Prostate gland (tissue), 2 donors: ENCODE measurements at regions not wholly inside any gene's neighbourhood (a gene's known extent, or its start where the extent isn't known, plus 50 kb on each side); places are given as distances from the start of the nearest gene placed in this dataset.

Experiments used
- DNase-seq: peaks from one replicate; pipeline ENCODE4 v3.0.0-alpha.2; 2019; ENCODE audit warnings: low spot score
- H3K27ac ChIP-seq, 2 donors: fragments of 200-600 bp; sonication (generic); 2 replicates each; pipeline ENCODE4 v1.5.1; 2017 to 2019
- H3K27me3 ChIP-seq: fragments of 200-600 bp; sonication (generic); replicated peaks from 2 replicates; pipeline ENCODE4 v1.5.1; 2019; ENCODE audit not compliant: insufficient read depth
- H3K36me3 ChIP-seq, 2 donors: fragments of 200-600 bp; sonication (generic); 1 replicate in 1 of 2; 2 replicates in 1 of 2; pipeline versions ENCODE4 v1.5.1 to v1.8.1; 2017 to 2019
- H3K4me1 ChIP-seq: fragments of 200-600 bp; sonication (generic); replicated peaks from 2 replicates; pipeline ENCODE4 v1.5.1; 2019
- H3K4me3 ChIP-seq, 2 donors: fragments of 200-600 bp; sonication (generic); 2 replicates each; pipeline ENCODE4 v1.5.1; 2017 to 2019
- H3K9me3 ChIP-seq: fragments of 200-600 bp; sonication (generic); 2 replicates; pipeline ENCODE4 v1.5.1; 2017
- CTCF ChIP-seq, 4 experiments: fragments of 200-600 bp in 2 of 4; fragments of 450-650 bp in 2 of 4; sonication (generic) in 2 of 4; IDR thresholded peaks; 1 replicate in 3 of 4; 2 replicates in 1 of 4; pipeline ENCODE4 v1.5.1; 2016 to 2019; ENCODE audit warnings: antibody characterized with exemption in 4 of 4, mild to moderate bottlenecking in 2 of 4, moderate library complexity in 2 of 4
- POLR2A ChIP-seq: fragments of 450-650 bp; IDR thresholded peaks from one replicate; pipeline ENCODE4 v1.6.1; 2016; ENCODE audit warnings: antibody characterized with exemption, mild to moderate bottlenecking
- POLR2AphosphoS5 ChIP-seq: sonication (generic); formaldehyde crosslinking; IDR thresholded peaks from one replicate; pipeline ENCODE4 v1.6.1; 2017; ENCODE audit warnings: antibody characterized with exemption
- WGBS: methylation state at CpG from one replicate; pipeline ENCODE4 v1.1.5; 2018; 5-methylcytosine and 5-hydroxymethylcytosine counted together
- intact Hi-C: fragments of 100-400 bp; cut with DNase I; formaldehyde crosslinking; loops from one replicate; pipeline ENCODE4 v1.14.2; 2022

GRCh38 chr18:1929720-1930119, 641.6 kb downstream of the METTL4 start:
- no peak overlapping the region for H3K4me3 ChIP-seq
- intact Hi-C loops = no loop called here
- no peak for DNase-seq
- H3K9me3 ChIP-seq = no peaks in the 10 kb centered on the region
- TF ChIP-seq POLR2A (no peak), POLR2AphosphoS5 (no peak), CTCF (IDR thresholded peaks at IDR 0.05) (no peak)
- 99% methylated on average over 5 of the region's 5 CpGs for WGBS
- H3K27me3 ChIP-seq = no peaks in the 10 kb centered on the region
- H3K4me1 ChIP-seq = no peaks in the 10 kb centered on the region
- no peak overlapping the region for H3K27ac ChIP-seq
- H3K36me3 ChIP-seq = no peaks in the 10 kb centered on the region

GRCh38 chr18:1930291-1931270, 640.7 kb downstream of the METTL4 start:
- H3K4me1 ChIP-seq = no peaks in the 10 kb centered on the region
- H3K27me3 ChIP-seq = no peaks in the 10 kb centered on the region
- no peak overlapping the region for H3K27ac ChIP-seq
- no peaks in the 10 kb centered on the region for H3K9me3 ChIP-seq
- H3K4me3 ChIP-seq = no peak overlapping the region
- no peaks in the 10 kb centered on the region for H3K36me3 ChIP-seq
- no peak for TF ChIP-seq POLR2A
- no peak for TF ChIP-seq POLR2AphosphoS5
- TF ChIP-seq CTCF (IDR thresholded peaks at IDR 0.05) = no peak
- intact Hi-C loops = no loop called here
- 49% methylated on average over 5 of the region's 5 CpGs for WGBS
- DNase-seq = no peak

GRCh38 chr18:1952486-1952885, 618.8 kb downstream of the METTL4 start:
- Histone ChIP-seq H3K4me1 (no peaks in the 10 kb centered on the region), H3K36me3 (no peaks in the 10 kb centered on the region), H3K27ac (no peak overlapping the region), H3K27me3 (no peaks in the 10 kb centered on the region), H3K9me3 (no peaks in the 10 kb centered on the region), H3K4me3 (no peak overlapping the region)
- intact Hi-C loops = no loop called here
- DNase-seq = no peak
- TF ChIP-seq CTCF (IDR thresholded peaks at IDR 0.05) (no peak), POLR2AphosphoS5 (no peak), POLR2A (no peak)
- whole genome bisulfite sequencing = 66% methylated on average over 5 of the region's 5 CpGs

- 96% methylated on average over 14 of the region's 20 CpGs for WGBS
- no peaks in the 10 kb centered on the region for H3K36me3 ChIP-seq
- TF ChIP-seq POLR2AphosphoS5 = no peak
- no peak for TF ChIP-seq POLR2A
- TF ChIP-seq CTCF (IDR thresholded peaks at IDR 0.05) = no peak
- H3K4me3 ChIP-seq = no peak overlapping the region
- no peaks in the 10 kb centered on the region for H3K9me3 ChIP-seq
- H3K27ac ChIP-seq = no peak overlapping the region
- no peaks in the 10 kb centered on the region for H3K4me1 ChIP-seq
- H3K27me3 ChIP-seq = no peaks in the 10 kb centered on the region
- intact Hi-C loops = no loop called here
- no peak for DNase-seq
Measured at GRCh38 chr18:1954583-1955312, 616.6 kb downstream of the METTL4 start.
